HG03469 (cell line): ENCODE measurements at regions not wholly inside any gene's neighbourhood (a gene's known extent, or its start where the extent isn't known, plus 50 kb on each side); places are given as distances from the start of the nearest gene placed in this dataset.

Source experiments
- ATAC-seq: cut with Tn5 transposase; IDR thresholded peaks from one replicate; pipeline ENCODE4 v1.9.1; 2021; ENCODE audit warnings: mild to moderate bottlenecking, moderate library complexity, moderate number of reproducible peaks; ENCODE audit not compliant: unreplicated experiment

- no peak for ATAC-seq
These were observed 67.6 kb downstream of the NMUR2 start for GRCh38 chr5:152337484-152337883.

- ATAC-seq: no peak
These were observed 69.6 kb downstream of the NMUR2 start for GRCh38 chr5:152335461-152335860.

DNA sequence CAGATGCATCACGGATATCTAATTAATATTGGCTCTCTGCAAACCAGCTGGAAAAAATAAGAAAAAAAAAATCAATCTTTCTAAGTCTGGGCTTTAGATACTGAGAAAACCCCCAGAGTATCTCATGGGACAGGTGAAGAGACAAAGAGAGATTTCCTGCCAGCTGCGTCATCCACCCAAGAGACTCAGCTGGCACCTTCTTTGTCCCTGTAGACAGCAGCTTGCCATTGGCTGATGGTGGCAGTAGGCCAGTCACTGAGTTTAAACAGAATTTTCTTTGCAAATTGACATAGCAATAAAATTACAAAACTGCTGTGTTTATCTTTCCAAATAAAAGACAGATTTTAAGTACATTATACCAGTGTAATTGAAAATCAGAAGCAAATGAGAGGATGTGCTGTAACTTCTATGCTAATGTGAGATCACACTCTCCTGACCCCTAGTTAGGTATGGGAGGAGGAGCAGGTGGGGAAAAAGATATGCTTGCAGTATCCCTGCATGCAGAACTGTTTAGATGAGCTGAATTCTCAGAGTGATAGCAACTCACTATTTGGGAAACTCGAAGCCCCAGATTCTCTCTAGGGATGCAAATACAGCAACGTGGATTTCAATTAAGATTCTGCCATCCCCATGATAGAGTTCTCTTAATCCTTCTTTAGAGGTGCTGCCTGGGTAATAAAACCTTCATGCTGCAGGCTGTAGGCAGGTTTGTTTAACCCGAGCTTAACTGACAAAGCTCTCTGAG lies 72.2 kb downstream of the NMUR2 start:
- no peak for ATAC-seq

DNA sequence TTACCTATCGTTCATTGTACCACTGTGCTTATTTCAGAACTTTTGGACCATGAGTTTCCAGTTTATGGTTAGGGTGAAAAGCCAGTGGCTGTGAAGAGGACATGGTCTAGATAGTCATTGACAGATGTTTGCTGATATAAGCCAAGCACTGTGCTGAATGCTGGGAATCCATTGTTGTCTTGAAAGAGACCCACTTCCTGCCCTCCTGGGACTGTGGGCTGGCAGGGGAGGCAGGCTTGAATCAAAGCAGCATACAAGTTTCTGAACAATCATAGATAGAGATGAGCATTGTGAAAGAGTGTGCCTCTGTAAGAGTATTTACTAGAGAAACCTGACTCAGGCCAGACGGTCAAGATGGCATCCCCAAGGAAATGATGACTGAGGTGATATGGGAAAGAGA lies 73.4 kb downstream of the NMUR2 start:
- ATAC-seq: no peak

DNA sequence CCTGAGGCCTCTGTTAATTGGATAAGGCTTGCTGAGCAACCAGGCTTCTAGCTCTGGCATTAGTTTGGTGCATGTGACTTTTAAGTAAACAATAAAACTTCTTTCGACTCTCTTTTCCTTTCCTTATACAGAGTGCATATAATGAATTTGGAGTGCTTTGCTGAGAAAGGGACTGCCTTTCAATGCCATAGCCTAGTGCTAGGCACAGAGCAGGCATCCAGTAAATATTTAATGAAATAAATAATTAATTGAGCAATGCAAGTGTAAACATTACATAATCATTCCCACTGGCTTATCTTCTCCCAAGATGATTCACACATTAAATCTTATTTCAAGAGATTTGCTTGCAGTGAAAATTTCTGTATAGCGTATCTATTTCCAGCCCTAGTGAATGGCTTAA lies 74.1 kb downstream of the NMUR2 start:
- ATAC-seq: no peak

GRCh38 chr5:152329761-152330283 lies 75.3 kb downstream of the NMUR2 start:
- no peak for ATAC-seq

DNA sequence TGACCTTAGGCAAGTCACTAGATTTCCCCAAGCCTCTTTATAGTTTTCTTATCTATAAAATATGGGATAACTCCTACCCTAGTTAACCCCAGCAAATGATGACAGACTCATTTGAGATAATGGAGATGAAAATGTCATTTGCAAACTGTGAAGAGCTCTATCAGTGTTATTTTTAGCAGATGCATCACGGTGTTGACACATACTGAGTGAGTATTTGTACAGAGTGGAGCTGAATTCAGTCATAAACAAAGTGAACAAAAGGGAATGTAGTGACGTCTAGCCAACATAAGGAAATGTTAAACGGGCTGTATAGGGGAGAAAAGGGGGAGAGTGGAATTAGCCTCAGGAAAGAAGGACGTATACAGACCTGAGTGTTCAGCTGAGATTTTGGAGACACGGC lies 75.9 kb downstream of the NMUR2 start:
- ATAC-seq: no peak

- ATAC-seq: no peak
These were observed 89.1 kb downstream of the NMUR2 start for GRCh38 chr5:152315942-152316341.

- no peak for ATAC-seq
These were observed 90.8 kb downstream of the NMUR2 start for GRCh38 chr5:152314196-152314829.

DNA sequence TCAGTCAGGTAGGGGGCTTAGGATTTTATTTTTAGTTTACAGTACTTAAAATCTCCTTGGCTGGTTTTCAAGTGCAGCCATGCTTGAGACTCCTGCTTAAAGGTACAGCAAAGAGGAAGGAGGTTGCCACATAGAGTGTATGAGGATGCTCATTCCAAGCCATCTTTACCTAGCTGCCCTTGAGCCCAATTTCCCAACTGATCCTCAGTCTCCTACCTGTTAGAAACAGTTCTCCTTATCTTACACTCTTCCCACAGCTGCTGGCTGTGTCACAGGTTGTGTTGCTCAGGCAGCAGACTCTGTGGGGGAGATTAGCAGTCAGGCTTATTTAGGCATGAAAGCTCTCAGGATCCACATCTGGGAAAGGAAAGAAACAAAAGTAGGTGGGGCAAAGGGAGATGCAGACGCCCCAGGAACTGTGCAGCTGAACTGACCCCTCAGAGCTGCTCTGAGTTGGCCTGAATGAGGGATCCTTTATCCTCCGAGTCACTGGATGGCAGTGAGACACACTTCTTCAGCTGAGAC lies 95.1 kb downstream of the NMUR2 start:
- no peak for ATAC-seq

GRCh38 chr5:152306386-152306785 lies 98.7 kb downstream of the NMUR2 start:
- ATAC-seq: no peak

GRCh38 chr5:152305525-152305924 lies 99.6 kb downstream of the NMUR2 start:
- ATAC-seq: no peak

DNA sequence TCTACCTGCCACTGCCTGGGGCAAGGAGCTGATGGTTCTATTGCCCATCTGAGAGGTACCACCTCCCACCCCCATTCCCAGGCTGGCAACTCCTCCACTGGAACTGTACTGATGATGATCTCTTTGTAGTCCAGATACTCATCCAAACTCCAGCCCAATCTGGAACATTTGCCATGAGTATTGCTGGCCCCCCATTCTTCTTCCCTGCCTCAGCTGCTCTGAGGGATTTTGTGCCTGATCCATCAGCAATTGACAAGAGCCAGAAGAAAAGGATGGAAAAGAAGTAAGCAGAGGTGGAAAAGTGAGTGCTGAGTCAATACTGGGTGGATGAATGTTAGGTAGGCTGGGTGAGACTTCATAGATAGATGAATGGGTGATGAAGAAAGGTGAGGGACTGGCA lies 101.2 kb downstream of the NMUR2 start:
- no peak for ATAC-seq

- no peak for ATAC-seq
These were observed 107.2 kb downstream of the NMUR2 start for GRCh38 chr5:152297866-152298265.

DNA sequence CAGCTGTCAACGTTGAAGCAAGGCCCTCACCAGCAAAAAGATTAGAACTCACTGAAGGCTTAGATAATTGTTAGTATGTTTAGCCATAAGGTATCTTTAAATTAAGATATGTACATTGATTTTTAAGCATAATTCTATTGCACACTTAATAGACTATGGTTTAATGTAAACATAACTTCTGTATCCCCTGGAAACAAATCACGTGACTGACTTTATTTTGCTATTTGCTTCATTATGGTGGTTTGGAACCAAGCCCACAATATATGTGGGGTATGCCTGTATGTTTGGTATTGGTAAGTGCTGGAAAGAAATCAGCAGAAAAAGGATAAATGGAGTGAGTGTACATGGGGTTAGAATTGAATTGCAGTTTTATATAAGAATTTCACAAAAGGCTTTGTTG lies 111.9 kb downstream of the NMUR2 start:
- no peak for ATAC-seq

GRCh38 chr5:152290181-152290580 lies 114.9 kb downstream of the NMUR2 start:
- ATAC-seq: no peak

- ATAC-seq: no peak
These were observed 116.0 kb downstream of the NMUR2 start for GRCh38 chr5:152288917-152289595.

- no peak for ATAC-seq
These were observed 116.6 kb downstream of the NMUR2 start for GRCh38 chr5:152288499-152288898.

DNA sequence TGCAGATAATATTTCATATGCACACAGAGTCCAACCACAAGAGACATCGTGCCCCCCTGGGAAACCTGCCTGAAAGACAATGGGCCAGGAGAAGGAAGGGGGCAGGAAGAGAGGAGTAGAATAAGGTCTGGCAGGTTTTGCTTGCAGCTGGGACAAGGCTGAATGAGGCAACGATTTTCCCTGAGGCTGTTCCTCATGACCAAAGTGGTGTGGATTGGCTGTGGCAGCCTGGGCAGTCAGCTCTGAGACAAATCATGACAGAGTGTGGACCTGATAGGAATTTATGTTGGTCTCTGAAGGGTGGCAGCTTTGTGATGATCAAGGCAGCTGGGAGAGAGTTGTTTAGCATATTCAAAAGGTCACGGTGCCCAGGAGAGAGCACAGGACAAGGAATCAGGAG lies 119.3 kb downstream of the NMUR2 start:
- no peak for ATAC-seq

GRCh38 chr5:152282331-152282730 lies 122.7 kb downstream of the NMUR2 start:
- no peak for ATAC-seq

- ATAC-seq: no peak
These were observed 127.1 kb downstream of the NMUR2 start for GRCh38 chr5:152277936-152278335.

DNA sequence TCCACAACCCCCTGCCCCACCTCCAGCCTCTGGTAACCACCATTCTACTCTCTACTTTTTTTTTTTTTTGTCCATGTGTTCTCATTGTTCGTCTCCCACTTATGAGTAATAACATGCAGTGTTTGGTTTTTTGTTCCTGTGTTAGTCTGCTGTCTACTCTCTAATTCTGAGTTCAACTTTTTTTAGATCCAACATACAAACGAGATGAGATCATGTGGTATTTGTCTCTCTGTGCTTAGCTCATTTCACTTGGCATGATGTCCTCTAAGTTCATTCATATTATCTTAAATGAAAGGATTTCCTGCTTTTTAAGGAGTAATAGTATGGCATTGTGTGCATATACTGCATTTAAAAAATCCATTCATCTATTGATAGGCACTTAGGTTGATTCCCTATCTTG lies 130.9 kb downstream of the NMUR2 start:
- no peak for ATAC-seq
